Activated CD4-positive, alpha-beta T cell treated with anti-CD3 and anti-CD28 coated beads for 48 hours (primary cell): ENCODE measurements at regions not wholly inside any gene's neighbourhood (a gene's known extent, or its start where the extent isn't known, plus 50 kb on each side); places are given as distances from the start of the nearest gene placed in this dataset.
"Not testable (repeated sequence)": the region's sequence is repeated elsewhere in the genome, so short reads cannot be mapped to it uniquely, and the experiment has no call there.

ENCODE experiments used
- DNase-seq: peaks from one replicate; pipeline ENCODE4 v3.0.0-alpha.2; 2020

- DNase-seq: not testable (repeated sequence)
Observed at GRCh38 chr1:234784108-234784507, 174.1 kb upstream of the IRF2BP2 start.

- DNase-seq: no peak
Observed at GRCh38 chr1:234782791-234783190, 172.8 kb upstream of the IRF2BP2 start.

- DNase-seq: no peak
Observed at GRCh38 chr1:234782105-234782751, 172.2 kb upstream of the IRF2BP2 start.

- DNase-seq: peak; percentile 76
Observed at GRCh38 chr1:234781241-234782065, 171.5 kb upstream of the IRF2BP2 start.

GRCh38 chr1:234780531-234781162 lies 170.7 kb upstream of the IRF2BP2 start:
- no peak for DNase-seq

GRCh38 chr1:234780112-234780511 lies 170.1 kb upstream of the IRF2BP2 start:
- no peak for DNase-seq

- not testable (repeated sequence) for DNase-seq
Observed at GRCh38 chr1:234779600-234779999, 169.6 kb upstream of the IRF2BP2 start.

GRCh38 chr1:234779160-234779538 lies 169.2 kb upstream of the IRF2BP2 start:
- DNase-seq: no peak

GRCh38 chr1:234778221-234779159 lies 168.5 kb upstream of the IRF2BP2 start:
- no peak for DNase-seq

- no peak for DNase-seq
Observed at GRCh38 chr1:234777856-234778220, 167.9 kb upstream of the IRF2BP2 start.

GRCh38 chr1:234776876-234777855 lies 167.2 kb upstream of the IRF2BP2 start:
- no peak for DNase-seq

GRCh38 chr1:234776256-234776875 lies 166.4 kb upstream of the IRF2BP2 start:
- no peak for DNase-seq

- peak; percentile 62 for DNase-seq
Observed at GRCh38 chr1:234775477-234776246, 165.7 kb upstream of the IRF2BP2 start.

- no peak for DNase-seq
Observed at GRCh38 chr1:234774971-234775370, 165.0 kb upstream of the IRF2BP2 start.

GRCh38 chr1:234773936-234774677 lies 164.1 kb upstream of the IRF2BP2 start:
- no peak for DNase-seq

GRCh38 chr1:234772345-234773147 lies 162.6 kb upstream of the IRF2BP2 start:
- DNase-seq: peak; percentile 92

- DNase-seq: no peak
Observed at GRCh38 chr1:234771642-234772344, 161.8 kb upstream of the IRF2BP2 start.
